Activated CD8-positive, alpha-beta memory T cell treated with anti-CD3 and anti-CD28 coated beads, Interleukin-2, amount 50 U/mL, for 24 hours (primary cell): ENCODE measurements at regions not wholly inside any gene's neighbourhood (a gene's known extent, or its start where the extent isn't known, plus 50 kb on each side); places are given as distances from the start of the nearest gene placed in this dataset.

Experiments used
- DNase-seq: peaks from one replicate; pipeline ENCODE4 v3.0.0-alpha.2; 2020; ENCODE audit errors: extremely low read depth

DNA sequence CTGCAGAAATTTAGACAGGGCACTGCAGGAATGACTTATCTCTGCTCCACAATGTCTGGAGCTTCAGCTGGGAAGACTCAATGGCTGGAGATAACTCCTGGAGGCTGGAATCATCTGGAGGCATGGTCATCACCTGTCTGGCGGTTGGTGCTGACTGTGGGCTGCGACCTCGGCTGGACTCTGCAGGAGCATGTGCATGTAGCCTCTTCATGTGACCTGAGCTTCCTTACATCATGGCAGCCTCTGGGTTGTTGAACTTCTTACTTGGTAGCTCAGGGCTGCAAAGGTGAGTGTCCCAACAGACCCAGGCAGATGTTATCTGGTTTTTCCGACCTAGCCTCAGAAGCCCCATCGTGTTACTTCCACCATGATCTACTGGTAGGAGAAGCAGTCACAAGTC, 188.2 kb upstream of the RPL38 start:
- no peak for DNase-seq

DNA sequence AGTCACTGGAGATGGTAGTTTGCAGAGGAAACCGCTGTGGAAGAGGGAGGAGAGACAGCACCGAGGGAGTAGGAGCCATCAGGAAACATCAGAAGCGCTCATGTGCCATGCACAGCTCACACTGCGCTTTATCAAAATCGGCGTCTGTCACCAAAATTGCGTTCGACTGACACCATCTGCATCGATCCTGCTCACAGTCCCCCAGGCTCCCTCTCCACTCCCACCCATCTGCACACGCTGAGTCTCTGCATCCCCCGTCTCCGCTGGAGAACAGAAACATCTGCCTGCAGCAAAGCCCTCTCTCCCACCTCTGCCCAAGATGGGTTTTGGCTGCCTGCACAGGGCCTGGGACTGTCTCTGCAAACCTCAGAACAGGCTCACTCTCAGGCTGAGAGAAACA, 187.5 kb upstream of the RPL38 start:
- DNase-seq: no peak

DNA sequence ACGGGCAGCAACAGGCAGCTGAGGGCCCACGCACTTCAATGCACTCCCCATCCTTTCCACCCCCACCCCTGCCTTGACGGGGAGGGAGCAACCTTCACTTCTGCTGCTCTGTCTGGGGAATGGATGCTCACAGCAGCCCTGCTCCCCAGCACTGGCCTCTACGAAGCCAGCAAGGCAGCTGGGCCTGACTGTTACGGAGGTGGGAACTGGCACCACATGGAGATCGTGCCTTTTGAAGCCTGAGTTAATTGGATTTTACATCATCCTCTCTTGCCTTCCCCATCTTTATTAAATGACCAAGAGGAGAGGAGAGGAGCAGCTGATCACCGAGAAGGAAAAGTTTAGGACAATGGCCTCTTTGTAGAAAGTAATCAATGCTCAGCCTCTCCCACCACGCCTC, 187.0 kb upstream of the RPL38 start:
- DNase-seq: no peak

DNA sequence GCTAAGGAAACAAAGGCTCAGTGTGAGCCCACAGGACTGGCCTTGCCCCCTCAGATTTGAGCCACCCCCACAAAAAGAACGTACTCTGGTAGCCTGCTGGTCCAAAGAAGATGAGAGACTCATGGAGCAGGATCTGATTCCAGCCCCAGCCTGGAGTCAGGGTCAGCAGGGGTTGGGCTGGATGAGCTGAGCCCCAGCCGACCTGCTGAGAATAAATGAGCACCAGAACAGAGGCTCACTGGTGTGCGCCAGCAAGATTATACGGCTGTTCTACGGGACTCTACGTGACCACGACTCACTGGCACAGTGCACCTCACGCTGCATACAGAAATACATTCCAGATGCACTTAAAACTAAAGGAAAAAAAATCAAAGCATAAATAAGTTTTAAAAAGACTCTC, 186.0 kb upstream of the RPL38 start:
- DNase-seq: no peak

DNA sequence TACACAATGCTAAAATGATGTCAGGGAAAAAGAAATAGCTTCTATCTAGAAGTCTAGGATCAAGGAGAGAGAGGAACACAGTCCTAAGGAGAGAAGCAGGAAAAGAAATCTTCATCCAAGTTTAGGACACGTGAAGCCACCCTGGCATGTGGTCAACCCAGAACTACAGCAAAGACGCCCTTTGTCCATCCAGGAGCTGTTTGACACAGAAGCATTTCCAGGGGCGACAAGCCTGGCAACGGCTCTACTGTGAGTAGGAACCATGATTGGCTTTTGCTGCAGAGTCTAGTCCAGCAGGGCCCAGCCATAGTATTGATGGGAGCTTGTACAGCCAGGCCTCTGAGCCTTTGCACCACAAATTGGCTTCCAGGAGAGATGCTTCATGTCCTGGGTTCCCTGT, 185.4 kb upstream of the RPL38 start:
- no peak for DNase-seq

DNA sequence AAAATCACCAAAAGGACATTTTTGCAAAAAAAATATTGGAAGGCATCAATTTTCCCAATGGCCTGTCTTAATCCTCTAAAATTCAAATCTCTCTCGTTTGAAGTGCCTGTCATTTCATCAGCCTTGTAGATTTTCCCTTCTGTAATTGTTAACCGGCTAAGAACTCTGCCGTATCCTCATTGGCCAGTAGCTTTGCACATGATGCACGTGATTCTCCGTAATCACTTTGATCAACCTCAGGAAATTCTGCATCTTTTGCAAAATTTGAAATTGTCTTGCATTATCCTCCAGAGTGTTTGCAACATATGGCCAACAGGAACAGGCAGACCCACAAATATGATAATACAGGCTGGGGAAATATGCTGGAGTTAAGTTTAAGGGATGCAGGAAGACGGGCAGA, 184.2 kb upstream of the RPL38 start:
- no peak for DNase-seq

DNA sequence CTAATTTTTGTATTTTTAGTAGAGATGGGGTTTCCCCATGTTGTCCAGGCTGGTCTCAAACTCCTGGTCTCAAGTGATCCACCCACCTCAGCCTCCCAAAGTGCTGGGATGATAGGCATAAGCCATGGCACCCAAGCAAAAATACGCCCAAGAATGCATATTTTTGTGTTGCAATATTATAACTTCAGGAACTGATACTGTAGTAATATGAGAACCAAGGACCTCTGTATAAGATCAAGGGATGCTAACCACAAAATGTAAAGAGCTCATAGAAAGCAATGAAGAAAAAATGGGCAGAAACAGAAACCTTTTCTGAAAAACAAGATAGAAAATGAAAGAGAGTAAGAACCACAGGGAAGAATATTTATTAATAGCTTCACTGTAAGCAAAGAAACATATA, 183.6 kb upstream of the RPL38 start:
- no peak for DNase-seq

DNA sequence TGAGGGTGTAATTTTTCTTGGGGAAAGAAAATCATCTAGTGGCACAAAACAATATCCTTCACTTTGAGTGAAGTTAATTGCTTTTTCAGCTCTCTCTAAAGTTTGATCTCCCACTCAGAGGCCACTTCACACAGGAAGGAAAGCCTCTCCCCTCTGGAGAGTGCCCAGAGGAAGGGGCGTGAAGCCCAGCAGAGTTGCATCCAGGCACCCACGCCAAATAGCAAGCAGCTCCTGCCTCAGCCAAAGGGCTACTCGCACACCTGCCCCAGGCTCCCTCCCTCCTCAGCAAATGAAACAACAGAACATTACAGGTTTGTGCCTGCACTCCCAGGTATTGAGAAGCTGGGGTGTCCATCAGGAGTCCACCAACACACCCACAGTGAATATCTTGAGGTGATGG, 183.0 kb upstream of the RPL38 start:
- DNase-seq: no peak

DNA sequence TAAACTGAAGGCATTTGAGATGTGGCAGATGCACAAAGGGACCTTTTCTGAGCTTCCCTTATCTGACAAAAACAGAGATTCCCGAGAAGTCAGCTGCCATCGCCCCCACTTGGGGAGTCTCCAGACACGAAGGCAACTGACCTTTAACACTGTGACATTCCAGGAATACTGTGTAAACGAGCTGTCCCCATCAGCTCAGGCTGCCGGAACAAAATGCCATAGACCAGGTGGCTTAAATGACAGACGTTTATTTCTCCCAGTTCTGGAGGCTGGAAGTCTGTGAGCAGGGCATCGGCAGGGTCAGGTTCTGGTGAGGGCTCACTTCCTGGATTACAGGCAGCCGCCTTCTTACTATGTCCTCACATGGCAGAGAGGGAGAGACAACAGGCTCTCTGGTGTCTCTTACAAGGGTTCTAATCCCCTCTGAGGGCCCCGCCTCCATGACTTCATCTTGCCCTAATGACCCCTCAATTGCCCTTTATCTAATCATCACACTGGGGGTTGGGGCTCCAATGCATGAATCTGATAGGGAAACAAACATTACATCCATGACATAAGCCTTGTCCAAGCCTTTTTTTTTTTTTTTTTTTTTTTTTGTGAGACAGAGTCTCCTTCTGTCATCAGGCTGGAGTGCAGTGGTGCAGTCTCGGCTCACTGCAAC, 178.5 kb upstream of the RPL38 start:
- DNase-seq: no peak

DNA sequence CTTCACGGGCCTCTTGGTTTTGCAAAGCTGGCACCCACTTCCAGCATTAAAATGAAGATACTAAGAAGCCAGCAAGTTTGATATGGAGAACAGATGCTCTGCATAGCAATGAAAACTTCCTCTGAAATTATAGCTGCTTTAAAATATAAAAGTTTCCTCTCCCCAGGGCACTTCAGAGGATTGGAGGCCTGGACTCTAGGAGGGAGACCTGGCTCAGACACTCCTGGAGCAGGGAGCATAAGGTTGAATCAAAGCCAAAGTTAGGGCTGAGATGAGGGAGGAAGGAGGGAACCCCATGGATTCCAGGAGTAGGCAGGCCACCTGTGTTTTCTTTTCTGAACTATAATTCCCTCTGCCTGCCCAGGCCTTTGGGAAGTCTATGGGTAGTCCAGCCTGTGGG, 176.0 kb upstream of the RPL38 start:
- no peak for DNase-seq

DNA sequence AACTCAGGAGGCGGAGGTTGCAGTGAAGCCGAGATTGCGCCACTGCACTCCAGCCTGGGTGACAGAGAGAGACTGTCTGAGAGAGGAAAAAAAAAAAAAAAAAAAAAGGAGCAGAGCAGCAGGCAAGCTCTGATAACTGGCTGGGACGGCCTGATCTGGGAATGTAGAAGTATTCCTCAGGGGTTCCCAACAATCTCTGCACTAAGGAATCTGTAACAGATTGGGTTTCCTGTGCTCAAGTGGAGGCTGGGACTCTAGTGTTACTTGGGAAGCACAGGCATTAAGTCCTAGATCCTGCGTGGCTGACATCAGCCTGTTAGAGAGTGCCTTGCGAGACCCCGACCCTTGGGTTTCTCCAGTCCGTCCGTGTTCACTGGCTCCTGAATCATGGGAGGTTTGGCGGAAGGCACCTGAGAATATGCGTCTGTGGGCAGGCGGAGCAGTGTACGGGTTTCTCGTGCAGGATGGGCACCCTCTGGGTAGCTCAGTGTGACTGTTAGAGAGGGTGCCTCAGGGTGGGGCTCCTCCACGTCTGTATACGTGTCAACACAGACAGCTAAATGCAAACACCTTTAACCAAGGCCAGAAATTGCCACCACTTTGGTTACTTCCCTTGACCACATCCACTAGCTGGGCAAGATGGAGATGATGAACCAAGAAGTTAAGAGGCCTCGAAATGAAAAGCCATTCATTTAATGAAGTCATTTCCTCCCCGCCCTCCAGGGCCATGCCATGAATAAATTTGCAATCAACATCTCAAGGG, 174.9 kb upstream of the RPL38 start:
- no peak for DNase-seq

DNA sequence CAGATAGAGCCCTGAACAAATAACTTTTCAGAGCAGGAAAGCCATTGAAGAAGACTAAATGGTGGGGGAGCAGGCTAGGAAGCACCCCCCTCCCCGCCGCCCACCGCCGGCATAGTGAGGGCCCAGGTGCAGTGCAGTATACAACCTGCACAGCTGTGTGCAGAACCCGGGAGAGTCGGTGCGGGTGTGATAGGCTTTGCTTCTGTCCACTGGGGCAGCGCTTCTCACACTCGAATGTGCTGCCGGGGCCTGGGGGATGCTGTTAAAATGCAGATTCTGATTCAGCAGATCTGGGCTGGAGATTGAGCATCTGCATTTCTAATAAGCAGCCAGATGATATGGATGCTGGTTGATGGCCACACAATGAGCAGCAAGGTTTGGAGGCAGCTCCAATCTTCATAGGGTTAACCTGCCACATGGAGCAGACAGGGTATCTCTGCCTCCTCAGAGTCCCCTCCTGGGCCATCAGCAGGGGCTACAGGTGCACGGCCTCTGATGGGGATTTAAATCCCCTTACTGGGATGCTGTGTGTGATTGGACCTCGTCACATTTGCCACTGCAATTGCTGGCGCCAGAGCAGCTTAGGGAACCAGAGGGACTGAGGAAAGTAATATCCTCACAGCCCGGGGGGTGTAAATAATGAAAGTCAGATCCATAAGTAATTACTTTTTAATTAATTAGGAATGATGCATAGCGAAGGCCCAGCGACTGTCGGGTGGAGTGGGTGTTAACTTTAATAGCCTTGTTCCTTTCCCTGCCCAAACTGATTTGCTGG, 172.0 kb upstream of the RPL38 start:
- DNase-seq: no peak

DNA sequence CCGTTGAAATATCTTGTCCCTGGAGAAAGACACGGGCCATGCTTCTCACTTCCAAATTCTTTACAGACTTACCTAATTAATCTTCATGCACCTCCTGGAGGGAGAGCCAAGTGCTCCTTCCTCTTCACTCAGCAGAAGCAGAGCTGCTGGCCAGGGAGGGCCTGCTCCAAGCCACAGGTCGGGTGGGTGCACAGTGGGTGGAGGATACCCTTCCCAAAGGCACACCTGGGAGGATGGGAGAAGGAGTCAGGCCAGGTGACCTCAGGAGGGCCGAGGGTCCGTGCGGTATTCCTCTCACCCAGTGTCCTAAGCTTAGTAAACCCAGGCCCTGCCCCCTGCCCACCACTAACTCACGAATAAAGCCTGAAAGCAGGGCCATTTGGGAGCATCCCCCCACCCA, 171.3 kb upstream of the RPL38 start:
- no peak for DNase-seq

DNA sequence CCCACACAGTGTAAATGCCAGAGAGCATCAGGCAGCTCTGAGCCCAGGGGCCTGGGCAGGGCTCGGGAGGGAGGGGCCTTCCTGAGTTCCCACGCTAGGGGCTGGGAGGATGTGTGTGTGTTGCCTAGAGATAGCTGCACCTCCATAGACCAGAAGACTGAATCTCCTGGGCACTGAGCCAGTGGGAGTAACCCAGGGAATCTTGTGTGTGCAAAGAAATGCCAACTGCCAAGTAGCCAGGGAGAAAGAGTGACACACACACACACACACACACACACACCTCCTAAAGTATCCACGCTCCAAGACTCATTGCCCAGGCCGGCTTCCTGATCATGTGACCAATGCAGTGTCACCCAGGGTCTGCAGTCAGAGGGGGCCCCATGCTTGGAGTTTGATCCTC, 166.2 kb upstream of the RPL38 start:
- no peak for DNase-seq

DNA sequence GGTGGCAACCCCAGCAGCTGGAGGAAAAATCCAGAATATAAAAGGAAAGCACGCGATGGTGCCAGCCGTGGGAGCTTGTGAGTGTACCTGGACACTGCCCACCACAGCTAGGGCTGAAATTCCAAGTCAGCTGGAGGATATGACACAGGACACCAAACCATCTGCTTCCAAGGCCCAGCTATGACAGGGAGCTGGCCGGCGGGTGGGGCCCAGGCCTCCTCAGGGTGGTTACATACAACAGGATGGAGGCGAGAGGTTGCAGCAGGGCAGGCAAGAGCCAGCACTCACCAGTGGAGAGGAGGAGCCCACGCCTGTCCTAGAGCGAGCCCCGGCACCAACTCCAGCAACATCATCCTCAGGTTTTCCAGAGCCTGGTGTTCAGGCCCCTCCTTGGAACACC, 163.2 kb upstream of the RPL38 start:
- no peak for DNase-seq

DNA sequence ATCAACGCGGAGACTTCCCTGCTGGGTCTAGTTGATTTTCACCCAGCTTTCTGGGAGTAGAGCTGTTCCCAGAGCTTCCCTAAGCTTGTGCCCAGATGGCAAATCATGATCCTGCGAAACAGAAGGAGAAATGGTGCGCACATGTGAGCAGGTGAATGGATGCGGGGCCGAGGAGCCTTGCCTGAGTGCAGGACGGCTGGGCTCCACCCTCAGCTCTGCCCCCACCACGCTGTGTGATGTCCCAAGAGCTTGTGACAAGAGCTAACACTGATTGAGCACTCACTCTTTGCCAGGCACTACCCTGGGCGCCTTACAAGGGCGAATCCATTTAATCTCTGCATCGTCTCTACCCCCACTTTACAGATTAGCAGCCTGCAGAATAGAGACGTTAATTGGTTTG, 162.7 kb upstream of the RPL38 start:
- no peak for DNase-seq

DNA sequence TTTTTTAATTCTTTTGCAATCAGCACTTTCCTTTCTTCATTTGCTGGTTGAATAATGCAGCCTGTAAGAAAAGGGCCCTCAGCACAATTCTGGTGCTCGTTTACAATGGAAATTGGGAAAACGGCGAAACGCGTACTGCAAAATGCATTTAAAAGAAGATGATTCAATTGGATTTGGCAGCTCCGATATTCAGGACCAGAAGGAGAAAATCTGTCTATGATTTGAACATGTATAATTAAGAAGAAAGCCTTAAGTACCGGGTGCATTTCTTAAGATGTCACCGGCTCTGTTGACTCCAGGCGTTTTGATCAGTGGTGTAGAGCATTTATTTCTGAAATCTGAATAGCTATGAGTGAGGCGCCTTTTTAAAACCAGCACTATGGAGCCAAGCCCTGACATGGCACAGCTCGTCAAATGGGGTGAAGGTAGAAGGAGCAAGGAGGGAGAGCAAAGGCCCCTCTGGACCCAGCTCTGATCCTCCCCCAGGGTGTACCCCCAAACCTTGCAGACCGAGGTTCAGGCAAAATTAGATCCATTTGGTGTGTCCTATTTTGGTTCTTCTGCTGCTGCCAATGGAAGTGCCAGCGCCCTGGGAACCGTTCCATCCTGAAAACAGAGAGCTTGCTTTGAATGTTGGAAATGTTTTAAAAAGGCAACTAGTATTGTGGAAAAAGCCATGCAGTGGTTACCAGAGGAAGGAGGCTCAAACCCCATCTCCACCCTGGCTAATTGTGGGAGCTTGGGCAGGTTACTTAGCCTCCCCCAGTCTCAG, 161.4 kb upstream of the RPL38 start:
- no peak for DNase-seq

DNA sequence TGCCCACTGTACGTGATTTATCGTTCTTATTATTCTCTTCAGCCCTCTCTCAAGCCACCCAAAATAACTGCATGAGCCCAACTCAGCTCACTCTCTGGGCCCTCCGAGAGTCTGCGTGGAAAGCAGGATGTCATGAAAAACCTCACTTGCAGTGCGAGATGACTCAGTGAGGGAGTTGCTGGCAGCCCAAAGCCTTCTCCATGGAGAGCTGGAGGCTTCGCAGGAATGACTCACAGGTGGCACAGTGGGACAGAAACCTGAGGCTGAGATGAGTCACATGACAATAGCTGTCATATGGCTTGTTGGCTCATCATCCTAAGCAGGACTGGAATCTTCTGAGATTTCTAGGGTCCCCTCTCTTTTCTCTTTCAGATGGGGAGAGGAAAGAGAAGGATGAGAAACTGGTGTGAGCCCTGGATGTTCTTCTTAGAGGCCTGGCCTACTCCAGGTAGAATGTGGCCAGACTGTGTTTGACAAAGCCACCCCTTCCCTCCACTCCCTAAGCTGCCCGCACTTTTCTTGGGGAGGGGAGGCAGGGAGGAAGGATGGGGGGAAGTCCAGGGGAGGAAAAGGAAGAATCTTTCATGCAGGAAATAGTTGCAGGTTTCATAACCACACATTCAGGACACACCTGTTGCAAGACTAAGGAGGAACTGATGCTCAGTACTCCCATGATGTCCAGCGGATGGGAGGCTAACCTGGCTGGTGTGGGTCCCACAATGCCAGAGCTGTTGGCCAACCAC, 160.6 kb upstream of the RPL38 start:
- peak; percentile 12 for DNase-seq

DNA sequence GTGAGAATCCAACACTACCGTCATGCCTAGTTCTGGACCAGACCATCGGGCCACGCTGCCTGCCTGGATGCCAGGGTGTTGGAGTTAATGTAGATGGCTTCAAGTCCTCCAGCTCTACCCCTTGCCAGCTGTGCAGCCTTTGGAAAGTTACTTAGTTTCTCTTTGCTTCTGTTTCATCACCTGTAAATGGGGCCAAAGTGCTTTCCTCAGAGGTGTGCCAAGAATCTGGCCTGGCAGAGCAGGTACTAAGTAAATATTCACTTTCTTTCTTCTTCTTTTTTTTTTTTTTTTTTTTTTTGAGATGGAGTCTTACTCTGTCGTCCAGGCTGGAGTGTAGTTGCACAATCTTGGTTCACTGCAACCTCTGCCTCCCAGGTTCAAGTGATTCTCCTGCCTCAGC, 159.5 kb upstream of the RPL38 start:
- DNase-seq: no peak

DNA sequence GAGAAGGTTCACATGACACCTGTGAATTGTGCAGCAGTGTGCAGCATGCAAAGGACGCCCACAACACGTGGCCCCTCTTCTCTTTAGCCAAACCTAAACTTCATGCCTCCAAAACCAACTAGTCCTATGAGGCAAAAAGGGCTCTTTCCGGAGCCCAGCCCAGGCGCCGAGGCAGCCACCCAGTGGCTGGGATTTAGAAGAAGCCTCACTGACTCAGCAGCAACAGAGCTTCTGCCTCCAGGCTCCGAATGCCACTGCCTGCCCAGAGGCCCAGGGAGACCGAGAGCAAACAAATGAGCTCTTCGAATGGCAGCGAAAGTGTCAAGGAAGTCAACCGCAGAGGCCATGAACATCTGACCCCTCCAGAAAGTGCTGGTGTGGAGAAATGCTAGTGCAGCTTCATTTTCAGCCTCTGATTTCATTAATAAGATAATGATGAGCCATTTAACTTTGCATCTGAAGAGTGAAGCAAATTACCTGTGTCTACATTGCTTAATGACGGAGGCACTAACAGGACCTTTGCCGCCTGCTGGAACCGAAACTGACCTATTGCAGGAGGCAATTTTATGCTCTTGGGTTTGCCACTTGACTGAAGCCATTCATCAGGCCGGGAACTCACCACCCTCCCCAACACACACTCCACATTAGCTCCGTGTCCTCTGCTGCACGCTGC, 157.7 kb upstream of the RPL38 start:
- no peak for DNase-seq
